GM23338 (cell line): ENCODE measurements at regions not wholly inside any gene's neighbourhood (a gene's known extent, or its start where the extent isn't known, plus 50 kb on each side); places are given as distances from the start of the nearest gene placed in this dataset.

Source experiments
- ATAC-seq: fragments of 200-7000 bp; cut with Tn5 transposase; 3 replicates; pipeline ENCODE4 v1.9.1; 2020
- DNase-seq: peaks from one replicate; pipeline ENCODE4 v3.0.0-alpha.2; 2015; ENCODE audit warnings: low spot score
- H2AFZ ChIP-seq: fragments of 200-600 bp; sonication (generic); 2 replicates; pipeline ENCODE4 v1.8.0; 2016; ENCODE audit warnings: antibody characterized with exemption, mild to moderate bottlenecking, moderate library complexity
- H3F3A ChIP-seq: fragments of 200-600 bp; sonication (generic); replicated peaks from 2 replicates; pipeline ENCODE4 v1.8.0; 2017; ENCODE audit warnings: antibody characterized with exemption, mixed run types, low read depth
- H3K27ac ChIP-seq: fragments of 200-600 bp; sonication (generic); 2 replicates; pipeline ENCODE4 v1.6.1; 2016; ENCODE audit warnings: low read depth
- H3K27me3 ChIP-seq: fragments of 200-600 bp; sonication (generic); 2 replicates; pipeline ENCODE4 v1.8.0; 2016; ENCODE audit warnings: mild to moderate bottlenecking, mixed run types, moderate library complexity; ENCODE audit not compliant: insufficient read depth
- H3K36me3 ChIP-seq: fragments of 200-600 bp; sonication (generic); 2 replicates; pipeline ENCODE4 v1.8.0; 2016; ENCODE audit warnings: mild to moderate bottlenecking; ENCODE audit not compliant: insufficient read depth
- H3K4me1 ChIP-seq: fragments of 200-600 bp; sonication (generic); 2 replicates; pipeline ENCODE4 v1.8.0; 2016; ENCODE audit warnings: mild to moderate bottlenecking, moderate library complexity; ENCODE audit not compliant: insufficient read depth
- H3K4me2 ChIP-seq: fragments of 200-600 bp; sonication (generic); 2 replicates; pipeline ENCODE4 v1.7.1; 2017; ENCODE audit warnings: mixed run types
- H3K4me3 ChIP-seq: fragments of 200-600 bp; sonication (generic); 2 replicates; pipeline ENCODE4 v1.6.1; 2016; ENCODE audit warnings: mixed run types
- H3K79me2 ChIP-seq: fragments of 200-600 bp; sonication (generic); replicated peaks from 2 replicates; pipeline ENCODE4 v1.8.0; 2017; ENCODE audit warnings: mild to moderate bottlenecking; ENCODE audit not compliant: insufficient read depth
- H3K9me2 ChIP-seq: fragments of 200-600 bp; sonication (generic); 2 replicates; pipeline ENCODE4 v1.8.0; 2017; ENCODE audit not compliant: insufficient read depth
- H4K20me1 ChIP-seq: fragments of 200-600 bp; sonication (generic); replicated peaks from 2 replicates; pipeline ENCODE4 v1.8.0; 2017; ENCODE audit warnings: mild to moderate bottlenecking; ENCODE audit not compliant: insufficient read depth
- H3K27ac Mint-ChIP-seq: 2 replicates; pipeline ENCODE4 v1.8.0; 2020; ENCODE audit warnings: inconsistent platforms, mild to moderate bottlenecking, moderate library complexity, mixed read lengths
- H3K27me3 Mint-ChIP-seq: 3 replicates; pipeline ENCODE4 v1.8.0; 2022; ENCODE audit warnings: low read depth, mild to moderate bottlenecking, moderate library complexity, mixed read lengths, inconsistent platforms; ENCODE audit not compliant: insufficient read depth, poor library complexity
- H3K36me3 Mint-ChIP-seq: 3 replicates; pipeline ENCODE4 v1.8.0; 2021; ENCODE audit warnings: low read depth, mild to moderate bottlenecking, inconsistent platforms, moderate library complexity, mixed read lengths
- H3K4me1 Mint-ChIP-seq: 3 replicates; pipeline ENCODE4 v1.8.0; 2020; ENCODE audit warnings: mild to moderate bottlenecking, inconsistent platforms, mixed read lengths
- H3K4me3 Mint-ChIP-seq: 3 replicates; pipeline ENCODE4 v1.8.0; 2021; ENCODE audit warnings: moderate library complexity, mild to moderate bottlenecking, inconsistent platforms, mixed read lengths
- H3K9me3 Mint-ChIP-seq: 3 replicates; pipeline ENCODE4 v1.8.0; 2020; ENCODE audit warnings: moderate library complexity, mild to moderate bottlenecking, inconsistent platforms, mixed read lengths
- CREB1 ChIP-seq: fragments of 250-450 bp; sonication (Bioruptor Pico); IDR thresholded peaks from 2 replicates; pipeline ENCODE4 v1.5.0; 2020; ENCODE audit warnings: low read depth, mild to moderate bottlenecking, moderate library complexity
- CTCF ChIP-seq, 2 experiments: fragments of 200-600 bp in 1 of 2; sonication (generic) in 1 of 2; conservative IDR thresholded peaks; 2 replicates each; pipeline versions ENCODE4 v1.5.1 to v1.6.1; 2016 to 2017; ENCODE audit warnings: antibody characterized with exemption in 2 of 2, low read depth in 2 of 2, mild to moderate bottlenecking in 2 of 2, moderate library complexity in 1 of 2
- EZH2 ChIP-seq: fragments of 200-600 bp; sonication (generic); IDR thresholded peaks from one replicate; pipeline ENCODE4 v1.8.0; 2017; ENCODE audit warnings: antibody characterized with exemption, mild to moderate bottlenecking, low read depth; ENCODE audit not compliant: unreplicated experiment
- EZH2phosphoT487 ChIP-seq: fragments of 200-600 bp; sonication (generic); IDR thresholded peaks from one replicate; pipeline ENCODE4 v1.8.1; 2018; ENCODE audit warnings: antibody characterized with exemption; ENCODE audit not compliant: unreplicated experiment
- JUNB ChIP-seq: IDR thresholded peaks from one replicate; pipeline ENCODE4 v1.6.1; 2016; ENCODE audit warnings: antibody characterized with exemption; ENCODE audit not compliant: unreplicated experiment
- NANOG ChIP-seq: IDR thresholded peaks from 2 replicates; pipeline ENCODE4 v1.6.1; 2016; ENCODE audit warnings: antibody characterized with exemption, borderline replicate concordance
- POLR2AphosphoS5 ChIP-seq: IDR thresholded peaks from 2 replicates; pipeline ENCODE4 v1.6.1; 2016; ENCODE audit warnings: antibody characterized with exemption, low read depth
- REST ChIP-seq: IDR thresholded peaks from one replicate; pipeline ENCODE4 v1.6.1; 2018; ENCODE audit warnings: antibody characterized with exemption; ENCODE audit not compliant: unreplicated experiment
- STAT1 ChIP-seq: IDR thresholded peaks from one replicate; pipeline ENCODE4 v1.6.1; 2016; ENCODE audit warnings: antibody characterized with exemption; ENCODE audit not compliant: unreplicated experiment
- ZNF114 ChIP-seq: fragments of 250-450 bp; sonication (Bioruptor Pico); IDR thresholded peaks from 2 replicates; pipeline ENCODE4 v1.5.0; 2020; ENCODE audit warnings: mild to moderate bottlenecking, moderate library complexity
- ZNF331 ChIP-seq: fragments of 250-450 bp; sonication (Bioruptor Pico); IDR thresholded peaks from 2 replicates; pipeline ENCODE4 v1.5.0; 2020; ENCODE audit warnings: low read depth, mild to moderate bottlenecking, moderate library complexity
- ZNF462 ChIP-seq: fragments of 250-450 bp; sonication (Bioruptor Pico); IDR thresholded peaks from 2 replicates; pipeline ENCODE4 v1.5.0; 2020; ENCODE audit warnings: mild to moderate bottlenecking, moderate library complexity
- TF ChIP-seq, protein P1 (sequence below): IDR thresholded peaks from 2 replicates; pipeline ENCODE4 v1.6.1; 2016; ENCODE audit warnings: antibody characterized with exemption

GRCh38 chr14:49527221-49527620 lies 59.0 kb downstream of the RPS29 start:
- TF ChIP-seq NANOG (no peak), POLR2AphosphoS5 (no peak), EZH2 (no peak), STAT1 (no peak), CTCF (conservative IDR thresholded peaks at IDR 0.05; ENCODE audit: low read depth in 2 of 2) (no peak), ZNF114 (CRISPR knock-in tag) (no peak), REST (no peak), EZH2phosphoT487 (no peak), CREB1 (CRISPR knock-in tag) (no peak), JUNB (no peak), ZNF331 (CRISPR knock-in tag) (no peak), ZNF462 (no peak)
- TF ChIP-seq, protein P1, sequence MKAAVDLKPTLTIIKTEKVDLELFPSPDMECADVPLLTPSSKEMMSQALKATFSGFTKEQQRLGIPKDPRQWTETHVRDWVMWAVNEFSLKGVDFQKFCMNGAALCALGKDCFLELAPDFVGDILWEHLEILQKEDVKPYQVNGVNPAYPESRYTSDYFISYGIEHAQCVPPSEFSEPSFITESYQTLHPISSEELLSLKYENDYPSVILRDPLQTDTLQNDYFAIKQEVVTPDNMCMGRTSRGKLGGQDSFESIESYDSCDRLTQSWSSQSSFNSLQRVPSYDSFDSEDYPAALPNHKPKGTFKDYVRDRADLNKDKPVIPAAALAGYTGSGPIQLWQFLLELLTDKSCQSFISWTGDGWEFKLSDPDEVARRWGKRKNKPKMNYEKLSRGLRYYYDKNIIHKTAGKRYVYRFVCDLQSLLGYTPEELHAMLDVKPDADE: no peak
- H3K79me2 ChIP-seq: no peaks in the 10 kb centered on the region
- no peak overlapping the region for H2AFZ ChIP-seq
- H4K20me1 ChIP-seq: no peaks in the 10 kb centered on the region
- no peak overlapping the region for H3K4me2 ChIP-seq
- Mint-ChIP-seq H3K4me3 (no peak overlapping the region), H3K4me1 (no peaks in the 10 kb centered on the region), H3K27ac (no peak overlapping the region), H3K9me3 (no peaks in the 10 kb centered on the region; the same call in 2 of the 3 replicates), H3K27me3 (peaks cover 2% of the 10 kb centered on the region), H3K36me3 (no peaks in the 10 kb centered on the region; the same call in 2 of the 3 replicates)
- no peak for DNase-seq
- no peak for ATAC-seq
- no peaks in the 10 kb centered on the region for H3K36me3 ChIP-seq
- peaks cover 4% of the 10 kb centered on the region; the same call in 1 of the 2 replicates for H3K9me2 ChIP-seq
- no peak overlapping the region for H3K27ac ChIP-seq
- no peak overlapping the region for H3K4me3 ChIP-seq
- no peaks in the 10 kb centered on the region for H3F3A ChIP-seq
- H3K4me1 ChIP-seq: no peaks in the 10 kb centered on the region
- no peaks in the 10 kb centered on the region for H3K27me3 ChIP-seq
